ENCODE measurements at regions not wholly inside any gene's neighbourhood (a gene's known extent, or its start where the extent isn't known, plus 50 kb on each side); places are given as distances from the start of the nearest gene placed in this dataset.

DNA sequence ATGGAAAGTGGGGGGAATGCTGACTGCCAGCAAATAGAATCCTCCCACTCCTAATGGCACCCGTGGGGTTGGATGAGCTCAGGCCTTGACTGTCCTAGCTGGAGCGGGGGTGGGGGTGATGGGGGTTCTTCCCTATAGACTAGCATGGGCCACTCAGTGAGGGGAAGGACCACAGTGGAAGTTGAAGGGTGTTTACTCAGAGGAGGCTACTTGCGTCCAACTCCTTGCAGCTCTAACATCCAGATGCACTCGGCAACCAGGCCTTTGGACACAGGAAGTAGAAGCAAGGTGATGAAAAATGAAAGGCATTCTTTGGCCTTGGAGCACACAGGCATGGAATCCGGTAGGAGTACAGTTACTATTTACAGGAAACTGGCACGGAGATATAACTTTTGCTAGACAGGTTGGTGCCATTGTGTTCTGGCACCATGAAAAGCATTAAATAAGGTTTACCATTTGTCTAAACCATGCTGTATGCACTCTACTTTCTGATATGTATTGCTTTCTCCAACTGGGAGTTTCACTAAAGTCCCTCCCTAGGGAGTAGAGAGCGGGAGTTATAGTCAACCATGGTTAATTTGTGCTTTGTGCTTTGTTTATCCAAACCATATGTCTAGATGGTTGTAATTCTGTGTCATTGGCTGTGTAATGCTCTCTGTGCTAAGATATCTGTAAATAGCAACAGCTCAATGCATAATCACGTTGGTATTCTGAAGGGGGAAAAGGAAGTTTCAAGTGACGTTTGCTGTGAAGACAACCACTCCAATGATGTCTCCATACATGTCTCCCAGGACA is 125.3 kb downstream of the TSHZ3 start:
- Histone ChIP-seq H3K9me3 (ENCODE audit: control insufficient read depth, insufficient read depth, low read length) (no peaks in the 10 kb centered on the region), H3K36me3 (ENCODE audit: insufficient read depth, low read length) (no peaks in the 10 kb centered on the region), H3K4me1 (ENCODE audit: insufficient read depth, low read length) (no peaks in the 10 kb centered on the region), H3K9ac (ENCODE audit: low read depth, low read length) (no peak overlapping the region)

DNA sequence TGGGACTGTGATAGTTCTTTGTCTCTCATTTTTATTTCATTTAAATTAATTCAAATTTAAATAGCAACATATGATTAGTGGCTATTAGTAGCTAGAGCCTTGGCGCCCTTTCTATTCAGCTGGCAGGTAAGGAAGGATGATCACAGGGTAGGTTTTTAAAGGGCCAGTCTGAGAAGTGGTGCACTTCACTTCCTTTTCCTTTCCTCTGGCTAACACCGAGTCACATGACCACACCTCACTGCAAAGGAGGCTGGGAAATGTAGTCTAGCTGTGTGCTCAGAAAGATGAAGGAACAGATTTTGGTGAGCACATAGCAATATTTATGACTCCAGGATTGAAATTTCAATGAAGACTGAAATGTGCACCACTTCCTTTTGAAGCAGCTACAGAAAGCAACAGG is 128.7 kb downstream of the TSHZ3 start:
- Histone ChIP-seq H3K4me1 (ENCODE audit: insufficient read depth, low read length) (no peaks in the 10 kb centered on the region), H3K36me3 (ENCODE audit: insufficient read depth, low read length) (no peaks in the 10 kb centered on the region), H3K9me3 (ENCODE audit: control insufficient read depth, insufficient read depth, low read length) (no peaks in the 10 kb centered on the region), H3K9ac (ENCODE audit: low read depth, low read length) (no peak overlapping the region)

GRCh38 chr19:31214997-31215396 is 134.2 kb downstream of the TSHZ3 start:
- no peak overlapping the region for H3K9ac ChIP-seq (ENCODE audit: low read depth, low read length)
- no peaks in the 10 kb centered on the region for H3K9me3 ChIP-seq (ENCODE audit: control insufficient read depth, insufficient read depth, low read length)
- H3K36me3 ChIP-seq (ENCODE audit: insufficient read depth, low read length), result no peaks in the 10 kb centered on the region
- no peaks in the 10 kb centered on the region for H3K4me1 ChIP-seq (ENCODE audit: insufficient read depth, low read length)

DNA sequence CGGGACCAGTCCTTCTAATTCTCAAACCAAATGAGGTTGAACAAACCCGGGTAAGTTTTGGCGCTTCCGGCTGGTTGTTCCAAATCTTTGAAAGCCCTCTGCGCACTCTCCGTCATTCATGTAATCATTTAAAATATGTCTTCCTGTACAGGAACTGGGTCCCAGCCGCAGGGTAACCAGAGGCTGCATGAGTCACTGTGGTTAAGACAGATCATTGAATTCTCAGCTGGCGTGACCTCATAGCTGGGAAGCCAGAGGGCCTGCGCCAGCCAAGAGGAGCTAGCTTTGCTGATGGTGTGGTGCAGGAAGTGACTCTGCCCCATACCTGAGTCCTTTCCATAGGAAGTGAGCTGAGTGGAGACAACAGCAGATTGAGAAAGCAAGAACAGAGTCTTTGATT is 135.2 kb downstream of the TSHZ3 start:
- Histone ChIP-seq H3K9me3 (ENCODE audit: control insufficient read depth, insufficient read depth, low read length) (no peaks in the 10 kb centered on the region), H3K9ac (ENCODE audit: low read depth, low read length) (no peak overlapping the region), H3K4me1 (ENCODE audit: insufficient read depth, low read length) (no peaks in the 10 kb centered on the region), H3K36me3 (ENCODE audit: insufficient read depth, low read length) (no peaks in the 10 kb centered on the region)

DNA sequence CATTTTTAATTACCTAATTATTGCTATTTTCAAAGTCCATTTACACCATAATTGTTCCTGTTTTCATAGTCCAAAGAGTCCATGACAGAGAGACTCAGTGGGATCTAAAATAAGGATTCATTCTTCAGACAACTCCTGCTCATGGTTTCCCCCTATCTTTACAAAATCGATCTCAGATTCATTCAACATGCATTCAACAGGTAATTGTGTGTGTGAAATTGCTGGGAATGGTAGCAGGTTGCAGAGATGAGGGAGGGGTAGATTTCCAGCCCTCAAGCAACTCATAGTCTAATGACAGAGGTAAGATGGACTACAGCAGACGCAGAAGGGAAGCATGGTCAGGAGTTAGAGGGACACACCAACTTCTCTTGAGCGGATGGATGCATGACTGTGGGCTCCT is 138.1 kb downstream of the TSHZ3 start:
- Histone ChIP-seq H3K9me3 (ENCODE audit: control insufficient read depth, insufficient read depth, low read length) (no peaks in the 10 kb centered on the region), H3K36me3 (ENCODE audit: insufficient read depth, low read length) (no peaks in the 10 kb centered on the region), H3K4me1 (ENCODE audit: insufficient read depth, low read length) (no peaks in the 10 kb centered on the region), H3K9ac (ENCODE audit: low read depth, low read length) (no peak overlapping the region)

- no peaks in the 10 kb centered on the region for H3K4me1 ChIP-seq (ENCODE audit: insufficient read depth, low read length)
- no peak overlapping the region for H3K9ac ChIP-seq (ENCODE audit: low read depth, low read length)
- H3K9me3 ChIP-seq (ENCODE audit: control insufficient read depth, insufficient read depth, low read length), result no peaks in the 10 kb centered on the region
- H3K36me3 ChIP-seq (ENCODE audit: insufficient read depth, low read length), result no peaks in the 10 kb centered on the region
Measured at GRCh38 chr19:31205887-31206518, 143.2 kb downstream of the TSHZ3 start.

GRCh38 chr19:31204115-31204514 is 145.1 kb downstream of the TSHZ3 start:
- Histone ChIP-seq H3K9ac (ENCODE audit: low read depth, low read length) (no peak overlapping the region), H3K9me3 (ENCODE audit: control insufficient read depth, insufficient read depth, low read length) (no peaks in the 10 kb centered on the region), H3K4me1 (ENCODE audit: insufficient read depth, low read length) (no peaks in the 10 kb centered on the region), H3K36me3 (ENCODE audit: insufficient read depth, low read length) (no peaks in the 10 kb centered on the region)

DNA sequence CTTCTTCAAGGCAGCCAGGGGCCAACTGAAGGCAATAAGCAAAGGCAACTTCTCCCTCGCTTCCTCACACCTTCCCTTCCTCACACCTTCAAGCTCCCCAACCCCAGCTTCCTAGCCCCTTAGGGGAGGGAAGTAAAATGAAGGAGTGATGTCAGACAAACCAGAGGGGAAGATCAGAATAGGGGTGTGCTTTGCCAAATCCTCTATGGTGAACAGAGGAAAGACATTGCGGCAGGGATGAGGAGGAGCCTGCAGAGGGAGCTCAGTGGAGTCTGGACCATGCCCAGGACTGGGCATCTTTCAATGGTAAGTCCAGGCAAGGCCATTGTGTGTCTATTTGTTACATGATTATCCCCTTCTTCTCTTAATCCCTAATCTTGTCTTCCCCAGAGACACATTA is 164.0 kb downstream of the TSHZ3 start:
- H3K9me3 ChIP-seq (ENCODE audit: control insufficient read depth, insufficient read depth, low read length), result no peaks in the 10 kb centered on the region; the same call in 1 of the 2 replicates
- no peak overlapping the region for H3K9ac ChIP-seq (ENCODE audit: low read depth, low read length)
- peaks cover 5% of the 10 kb centered on the region; the same call in 1 of the 2 replicates for H3K4me1 ChIP-seq (ENCODE audit: insufficient read depth, low read length)
- H3K36me3 ChIP-seq (ENCODE audit: insufficient read depth, low read length), result no peaks in the 10 kb centered on the region

- H3K9ac ChIP-seq (ENCODE audit: low read depth, low read length), result no peak overlapping the region
- peaks cover 5% of the 10 kb centered on the region; the same call in 1 of the 2 replicates for H3K4me1 ChIP-seq (ENCODE audit: insufficient read depth, low read length)
- H3K36me3 ChIP-seq (ENCODE audit: insufficient read depth, low read length), result no peaks in the 10 kb centered on the region
- H3K9me3 ChIP-seq (ENCODE audit: control insufficient read depth, insufficient read depth, low read length), result no peaks in the 10 kb centered on the region
Measured at GRCh38 chr19:31181535-31181934, 167.7 kb downstream of the TSHZ3 start.

- no peak overlapping the region for H3K9ac ChIP-seq (ENCODE audit: low read depth, low read length)
- no peaks in the 10 kb centered on the region for H3K9me3 ChIP-seq (ENCODE audit: control insufficient read depth, insufficient read depth, low read length)
- H3K4me1 ChIP-seq (ENCODE audit: insufficient read depth, low read length), result peaks cover 5% of the 10 kb centered on the region; the same call in 1 of the 2 replicates
- no peaks in the 10 kb centered on the region for H3K36me3 ChIP-seq (ENCODE audit: insufficient read depth, low read length)
Measured at GRCh38 chr19:31180907-31181306, 168.3 kb downstream of the TSHZ3 start.

GRCh38 chr19:31179471-31179852 is 169.8 kb downstream of the TSHZ3 start:
- H3K4me1 ChIP-seq (ENCODE audit: insufficient read depth, low read length), result 0 out of 2 replicates have a peak, but pooled peaks cover 5% of the 10 kb centered on the region
- no peak overlapping the region for H3K9ac ChIP-seq (ENCODE audit: low read depth, low read length)
- no peaks in the 10 kb centered on the region for H3K36me3 ChIP-seq (ENCODE audit: insufficient read depth, low read length)
- no peaks in the 10 kb centered on the region for H3K9me3 ChIP-seq (ENCODE audit: control insufficient read depth, insufficient read depth, low read length)

GRCh38 chr19:31178833-31179470 is 170.3 kb downstream of the TSHZ3 start:
- H3K9me3 ChIP-seq (ENCODE audit: control insufficient read depth, insufficient read depth, low read length), result no peaks in the 10 kb centered on the region

DNA sequence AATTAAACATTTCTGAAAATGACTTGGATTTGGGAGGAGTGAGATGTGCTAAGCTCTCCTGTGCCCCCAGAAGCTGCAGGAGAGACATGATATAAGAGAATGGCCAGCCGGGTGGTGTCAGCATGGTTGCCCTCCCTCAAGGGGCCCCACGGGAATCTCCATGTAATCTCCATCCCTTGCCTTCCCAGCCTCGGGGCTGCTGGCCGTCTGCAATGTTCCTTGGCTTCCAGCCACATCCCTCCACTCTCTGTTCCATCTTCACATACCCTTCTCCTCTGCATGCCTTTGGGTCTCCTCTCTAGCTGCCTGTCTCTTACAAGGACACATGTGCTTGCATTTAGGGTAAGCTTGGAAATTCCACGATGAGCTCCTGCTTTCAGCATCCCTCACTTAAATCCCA is 172.0 kb downstream of the TSHZ3 start:
- Histone ChIP-seq H3K36me3 (ENCODE audit: insufficient read depth, low read length) (no peaks in the 10 kb centered on the region), H3K9me3 (ENCODE audit: control insufficient read depth, insufficient read depth, low read length) (no peaks in the 10 kb centered on the region), H3K4me1 (ENCODE audit: insufficient read depth, low read length) (0 out of 2 replicates have a peak, but pooled peaks cover 5% of the 10 kb centered on the region), H3K9ac (ENCODE audit: low read depth, low read length) (no peak overlapping the region)

More at GRCh38 chr19:31178833-31179470, 170.3 kb downstream of the TSHZ3 start:
- H3K9ac ChIP-seq (ENCODE audit: low read depth, low read length), result no peak overlapping the region
- H3K36me3 ChIP-seq (ENCODE audit: insufficient read depth, low read length), result no peaks in the 10 kb centered on the region
- 0 out of 2 replicates have a peak, but pooled peaks cover 5% of the 10 kb centered on the region for H3K4me1 ChIP-seq (ENCODE audit: insufficient read depth, low read length)

- Histone ChIP-seq H3K36me3 (ENCODE audit: insufficient read depth, low read length) (no peaks in the 10 kb centered on the region), H3K9ac (ENCODE audit: low read depth, low read length) (no peak overlapping the region), H3K9me3 (ENCODE audit: control insufficient read depth, insufficient read depth, low read length) (no peaks in the 10 kb centered on the region), H3K4me1 (ENCODE audit: insufficient read depth, low read length) (0 out of 2 replicates have a peak, but pooled peaks cover 5% of the 10 kb centered on the region)
Measured at GRCh38 chr19:31175564-31176348, 173.5 kb downstream of the TSHZ3 start.

Measured in ES-I3 (cell line).